Heart right ventricle (tissue), 16 donors: ENCODE measurements at regions not wholly inside any gene's neighbourhood (a gene's known extent, or its start where the extent isn't known, plus 50 kb on each side); places are given as distances from the start of the nearest gene placed in this dataset.

ENCODE experiments used
- ATAC-seq, 8 donors: fragments of 200-7000 bp; cut with Tn5 transposase; one replicate each; pipeline ENCODE4 v1.9.1; 2020; ENCODE audit warnings: mild to moderate bottlenecking in 8 of 8, moderate library complexity in 8 of 8, moderate number of reproducible peaks in 1 of 8
- DNase-seq, 2 donors: peaks; one replicate each; pipeline ENCODE4 v3.0.0-alpha.2; 2020
- H3K27ac ChIP-seq, 10 donors: fragments of 200-600 bp; sonication (generic) in 2 of 10; one replicate each; pipeline versions ENCODE4 v1.5.0 to v1.8.0; 2020 to 2022; ENCODE audit warnings: mild to moderate bottlenecking in 3 of 10
- H3K27me3 ChIP-seq, 7 donors: fragments of 200-600 bp; one replicate each; pipeline ENCODE4 v1.8.0; 2021 to 2022; ENCODE audit warnings: mild to moderate bottlenecking in 2 of 7
- H3K36me3 ChIP-seq, 9 donors: fragments of 200-600 bp; sonication (generic) in 1 of 9; one replicate each; pipeline versions ENCODE4 v1.5.0 to v1.8.0; 2020 to 2022; ENCODE audit warnings: mild to moderate bottlenecking in 2 of 9
- H3K4me1 ChIP-seq, 9 donors: fragments of 200-600 bp; sonication (generic) in 1 of 9; one replicate each; pipeline versions ENCODE4 v1.5.0 to v1.8.0; 2020 to 2022; ENCODE audit warnings: mild to moderate bottlenecking in 4 of 9
- H3K4me3 ChIP-seq, 10 donors: fragments of 200-600 bp; sonication (generic) in 2 of 10; one replicate each; pipeline versions ENCODE4 v1.5.0 to v1.8.0; 2020 to 2022; ENCODE audit warnings: mild to moderate bottlenecking in 7 of 10, moderate library complexity in 2 of 10
- H3K9me3 ChIP-seq, 11 donors: fragments of 200-600 bp in 10 of 11; sonication (generic) in 2 of 11; one replicate each; pipeline versions ENCODE4 v1.5.0 to v1.8.0; 2013 to 2022; ENCODE audit warnings: mild to moderate bottlenecking in 2 of 11, control low read depth in 1 of 11, moderate library complexity in 1 of 11
- WGBS, 2 donors: extraction: QIAGEN DNeasy Blood & Tissue Kit; methylation state at CpG; one replicate each; pipeline ENCODE4 v1.1.7; 2013; ENCODE audit warnings: inconsistent platforms in 1 of 2; 5-methylcytosine and 5-hydroxymethylcytosine counted together
- intact Hi-C, 10 donors: fragments of 100-400 bp; cut with DNase I; formaldehyde crosslinking; loops; one replicate each; pipeline versions ENCODE4 v1.11.1 to v1.14.2; 2022
- TF ChIP-seq, protein P1 (sequence below), 9 donors: fragments of 200-600 bp; sonication (generic) in 2 of 9; IDR thresholded peaks; one replicate each; pipeline versions ENCODE4 v1.5.0 to v1.8.0; 2021 to 2022; ENCODE audit warnings: antibody characterized with exemption in 9 of 9, mild to moderate bottlenecking in 5 of 9, moderate library complexity in 1 of 9
- donor health status: Arrhythmogenic right ventricular cardiomyopathy.
- donor health status: ischemic (EF 13 %, LVEDD 7.1; RV severe dilation, severe dysfunction).
- donor health status: healthy with polysubstance abuse.
- donor health status: DM: no; HTN: yes; CAD: no.
- donor health status: DM: no; HTN: no; CAD: no.
- donor health status: ischemic (EF 25% LVEDD 6.9; RV normal size, moderate dysfunction).
- donor health status: ischemic (EF 25% LVEDD 5.7; RV mildly dilated, moderate dysfunction).
- donor health status: healthy.
- donor health status: DM: yes; HTN: yes; CAD: no.
- donor health status: Ischemic cardiomyopathy.
- donor health status: ischemic (EF 35%, LVEDD 5.7; RV mildly dilated, moderate dysfunction).
- donor health status: nonischemic (EF 11% LVEDD 7.7; RV severe dilation, severe dysfunction).
- donor health status: DM: yes; HTN: yes; CAD: no.
- donor health status: PGD.
- donor health status: ischemic (EF 29% LVEDD 5.4; RV normal size, mild dysfunction).
- donor health status: nonischemic (EF 23%, LVEDD 6.1; RV moderate dilation, normal function).

DNA sequence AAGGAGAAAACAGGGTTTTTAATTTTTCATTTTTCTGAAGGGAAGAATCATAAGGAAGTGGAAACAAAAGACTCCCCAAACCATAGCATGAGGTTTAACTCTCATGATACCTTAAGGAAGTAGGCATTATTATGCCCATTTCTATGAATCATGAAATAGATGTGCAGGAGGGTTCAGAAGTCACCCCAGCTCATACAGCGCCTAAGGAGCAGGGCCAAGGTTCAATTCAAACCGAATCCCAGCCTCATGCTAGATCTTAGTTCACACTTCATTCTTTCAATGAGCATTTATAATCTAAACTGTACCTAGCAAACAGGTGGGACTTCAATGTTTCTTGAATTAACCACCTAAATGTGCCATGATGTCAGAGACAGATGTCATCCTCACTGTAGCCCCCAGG lies 111.9 kb upstream of the SLC25A33 start:
- H3K36me3 ChIP-seq, result no peaks in the 10 kb centered on the region
- no peaks in the 10 kb centered on the region for H3K27me3 ChIP-seq
- H3K4me1 ChIP-seq, result peaks cover 0 to 32% (median 12%) of the 10 kb centered on the region in 9 donors
- ATAC-seq, result no peak
- DNase-seq, result no peak
- intact Hi-C loops, result no loop called here
- 91 to 96% methylated on average over 2 of the region's 2 CpGs for WGBS, 2 donors
- TF ChIP-seq, protein P1, sequence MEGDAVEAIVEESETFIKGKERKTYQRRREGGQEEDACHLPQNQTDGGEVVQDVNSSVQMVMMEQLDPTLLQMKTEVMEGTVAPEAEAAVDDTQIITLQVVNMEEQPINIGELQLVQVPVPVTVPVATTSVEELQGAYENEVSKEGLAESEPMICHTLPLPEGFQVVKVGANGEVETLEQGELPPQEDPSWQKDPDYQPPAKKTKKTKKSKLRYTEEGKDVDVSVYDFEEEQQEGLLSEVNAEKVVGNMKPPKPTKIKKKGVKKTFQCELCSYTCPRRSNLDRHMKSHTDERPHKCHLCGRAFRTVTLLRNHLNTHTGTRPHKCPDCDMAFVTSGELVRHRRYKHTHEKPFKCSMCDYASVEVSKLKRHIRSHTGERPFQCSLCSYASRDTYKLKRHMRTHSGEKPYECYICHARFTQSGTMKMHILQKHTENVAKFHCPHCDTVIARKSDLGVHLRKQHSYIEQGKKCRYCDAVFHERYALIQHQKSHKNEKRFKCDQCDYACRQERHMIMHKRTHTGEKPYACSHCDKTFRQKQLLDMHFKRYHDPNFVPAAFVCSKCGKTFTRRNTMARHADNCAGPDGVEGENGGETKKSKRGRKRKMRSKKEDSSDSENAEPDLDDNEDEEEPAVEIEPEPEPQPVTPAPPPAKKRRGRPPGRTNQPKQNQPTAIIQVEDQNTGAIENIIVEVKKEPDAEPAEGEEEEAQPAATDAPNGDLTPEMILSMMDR (IDR thresholded peaks at IDR 0.05), result no peak
- H3K27ac ChIP-seq, result no peak overlapping the region
- H3K4me3 ChIP-seq, result no peak overlapping the region
- H3K9me3 ChIP-seq, result no peaks in the 10 kb centered on the region

DNA sequence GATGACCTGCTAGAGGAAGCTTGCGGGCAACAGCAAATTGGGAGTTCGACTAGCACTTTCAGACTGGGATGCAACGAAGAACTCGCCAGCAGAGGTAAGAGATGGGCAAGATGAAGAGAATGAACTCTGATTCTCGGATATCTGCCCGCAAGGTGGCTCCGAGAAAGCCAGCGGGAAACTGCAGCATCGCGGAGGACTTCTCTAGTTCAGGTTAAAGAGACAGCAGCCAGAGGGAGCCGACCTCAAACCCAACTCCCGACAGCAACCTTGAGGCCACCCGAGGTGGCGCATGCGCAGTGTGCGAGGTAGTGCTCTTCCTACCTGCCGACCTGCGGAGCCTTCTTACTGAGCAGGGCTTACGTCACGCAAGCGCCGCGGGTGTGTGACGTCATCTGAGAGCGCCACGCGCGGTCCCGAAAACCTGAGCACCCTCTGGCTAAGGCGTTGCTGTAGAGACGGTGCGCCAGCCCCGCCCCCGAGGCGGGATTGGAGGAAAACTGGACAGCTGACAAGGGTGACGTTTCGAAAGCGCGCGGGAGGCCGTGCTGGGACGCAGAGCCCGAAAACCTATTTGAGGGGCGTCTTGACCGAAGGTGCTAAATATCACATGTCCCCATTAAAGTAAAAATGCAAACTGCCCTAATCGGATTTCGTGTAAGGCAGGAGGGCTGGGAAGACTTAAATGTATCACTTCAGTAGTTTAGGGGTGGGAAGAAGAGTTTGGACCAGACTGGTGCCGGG lies 110.5 kb upstream of the SLC25A33 start:
- Histone ChIP-seq H3K36me3 (no peaks in the 10 kb centered on the region), H3K4me1 (peaks cover 0 to 32% (median 12%) of the 10 kb centered on the region in 9 donors), H3K27me3 (no peaks in the 10 kb centered on the region), H3K27ac (peak overlapping the region in 9 of 10 donors; percentile 68 to 87 (median 80)), H3K9me3 (no peaks in the 10 kb centered on the region), H3K4me3 (peak overlapping the region; percentile 4 to 68 (median 62))
- WGBS, 2 donors, result 3% methylated on average over 48 of the region's 48 CpGs
- intact Hi-C loops, result no loop called here
- DNase-seq (peak; percentile 98 to 99), ATAC-seq (peak; percentile 97 to 99 (median 98))
- TF ChIP-seq, protein P1 (IDR thresholded peaks at IDR 0.05), result peak in 4 of 9 donors; percentile 10 to 43 (median 32)

DNA sequence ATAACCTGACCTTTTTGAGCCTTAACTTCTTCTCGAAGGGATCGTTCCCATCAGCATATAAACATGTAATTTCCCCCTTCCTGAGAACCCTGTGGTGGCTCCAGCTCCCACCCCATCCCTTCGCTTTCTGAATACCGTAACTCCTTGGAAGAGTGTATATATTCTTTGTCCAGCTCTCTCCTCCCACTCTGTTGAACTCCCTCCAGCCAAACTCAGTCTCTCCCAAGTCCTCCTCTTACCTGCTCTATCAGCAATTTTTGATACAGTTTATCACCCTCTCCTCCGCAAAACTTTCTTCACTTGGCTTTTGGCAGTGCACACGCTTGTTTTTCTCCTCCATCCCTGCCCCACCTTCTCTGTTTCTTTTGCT lies 109.9 kb upstream of the SLC25A33 start:
- TF ChIP-seq, protein P1 (IDR thresholded peaks at IDR 0.05), result no peak
- peak in 5 of 8 donors; percentile 3 to 17 (median 8) for ATAC-seq

DNA sequence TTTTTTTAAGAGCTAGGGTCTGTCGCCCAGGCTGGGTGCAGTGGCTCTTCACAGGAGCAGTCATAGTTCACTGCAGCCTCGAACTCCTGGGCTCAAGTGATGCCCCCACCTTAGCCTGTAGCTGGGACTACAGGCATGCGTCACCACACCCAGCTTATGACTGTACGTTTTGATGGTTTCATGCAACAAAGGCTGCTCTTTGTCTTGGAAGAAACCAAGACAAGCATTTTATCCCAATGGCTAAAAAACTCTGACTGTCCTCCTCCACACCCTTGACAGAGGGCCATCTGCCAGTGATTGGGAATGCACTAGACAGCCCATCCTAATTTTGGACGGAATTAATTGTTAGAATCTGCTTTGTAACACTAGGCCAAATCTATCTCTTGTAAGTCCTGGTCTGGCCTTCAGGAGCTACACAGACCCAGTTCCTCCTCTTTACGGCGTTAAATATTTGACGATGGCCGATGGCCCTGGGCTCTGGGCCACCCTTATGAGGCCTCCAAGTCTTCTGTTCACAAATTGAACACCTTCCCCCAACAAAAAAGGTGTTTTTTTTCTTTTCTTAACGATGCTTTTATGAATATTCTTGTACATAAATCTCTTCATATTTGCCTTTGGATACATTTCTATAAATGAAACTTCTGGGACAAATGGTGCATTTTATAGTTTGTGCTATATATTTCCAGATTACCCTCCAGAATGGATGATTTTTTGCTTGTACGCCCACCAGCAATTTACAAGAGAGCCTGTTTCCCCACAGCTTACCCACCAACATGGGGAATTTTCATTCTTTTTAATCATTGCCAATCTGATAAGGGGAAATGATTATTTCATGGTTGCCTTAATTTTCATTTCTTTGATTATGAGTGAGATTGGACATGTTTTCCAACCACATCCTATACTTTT lies 104.8 kb upstream of the SLC25A33 start:
- H3K27ac ChIP-seq, result peak overlapping the region in 6 of 10 donors; percentile 1 to 54 (median 36)

More for the DNA sequence above, 109.9 kb upstream of the SLC25A33 start:
- no peaks in the 10 kb centered on the region for H3K27me3 ChIP-seq
- intact Hi-C loops, result no loop called here
- H3K9me3 ChIP-seq, result no peaks in the 10 kb centered on the region
- peaks cover 0 to 32% (median 13%) of the 10 kb centered on the region in 9 donors for H3K4me1 ChIP-seq
- no peaks in the 10 kb centered on the region for H3K36me3 ChIP-seq
- peak overlapping the region in 9 of 10 donors; percentile 38 to 68 (median 62) for H3K4me3 ChIP-seq
- DNase-seq, result no peak
- peak overlapping the region in 9 of 10 donors; percentile 68 to 87 (median 80) for H3K27ac ChIP-seq
- 27 to 38% methylated on average over 6 of the region's 6 CpGs for WGBS, 2 donors

More for the DNA sequence above, 104.8 kb upstream of the SLC25A33 start:
- WGBS, 2 donors, result 73 to 79% methylated on average over 11 of the region's 11 CpGs
- Histone ChIP-seq H3K4me3 (no peak overlapping the region), H3K27me3 (no peaks in the 10 kb centered on the region), H3K36me3 (no peaks in the 10 kb centered on the region), H3K4me1 (peaks cover 2 to 62% (median 31%) of the 10 kb centered on the region in 9 donors), H3K9me3 (no peaks in the 10 kb centered on the region)
- no peak for DNase-seq
- ATAC-seq, result no peak
- intact Hi-C loops, result loop anchor here in 1 of 10 donors (5.0 kb wide), 1 partner anchor 53 kb away; no protein-coding TSS in a partner anchor
- TF ChIP-seq, protein P1 (IDR thresholded peaks at IDR 0.05), result no peak
